PC-3 (cell line): ENCODE measurements at regions not wholly inside any gene's neighbourhood (a gene's known extent, or its start where the extent isn't known, plus 50 kb on each side); places are given as distances from the start of the nearest gene placed in this dataset.

Source experiments
- ATAC-seq: fragments of 200-7000 bp; cut with Tn5 transposase; 2 replicates; pipeline ENCODE4 v1.9.1; 2020; ENCODE audit warnings: mild to moderate bottlenecking, moderate library complexity
- BruUV-seq: library from RNA; stranded (reverse); fragments of 400-500 nt; replicated peaks from 2 replicates; lab custom pipeline; 2021; lab: Mats Ljungman, UMichigan
- CTCF ChIA-PET: fragments of 300-600 bp; sonication (Branson Sonifier 250); formaldehyde crosslinking; loops from one replicate; lab custom pipeline; 2022; ENCODE audit warnings: antibody characterized with exemption; lab: Charles Lee
- POLR2A ChIA-PET: fragments of 300-600 bp; sonication (Branson Sonifier 250); formaldehyde crosslinking; loops from one replicate; lab custom pipeline; 2022; ENCODE audit warnings: antibody characterized with exemption; ENCODE audit not compliant: unreplicated experiment; lab: Charles Lee
- DNase-seq: peaks from one replicate; pipeline ENCODE4 v3.0.0-alpha.2; 2015
- H2AFZ ChIP-seq: fragments of 300-600 bp; sonication (generic); 2 replicates; pipeline ENCODE4 v1.6.0; 2016; ENCODE audit warnings: antibody characterized with exemption, low read length
- H3F3A ChIP-seq: fragments of 300-600 bp; sonication (generic); one replicate; pipeline ENCODE4 v1.6.0; 2017; ENCODE audit warnings: antibody characterized with exemption, low read length, control low read depth, mild to moderate bottlenecking; ENCODE audit not compliant: unreplicated experiment
- H3K27ac ChIP-seq: fragments of 300-600 bp; sonication (generic); 2 replicates; pipeline ENCODE4 v1.5.1; 2016; ENCODE audit warnings: mild to moderate bottlenecking, low read length
- H3K27me3 ChIP-seq: fragments of 300-600 bp; sonication (generic); 2 replicates; pipeline ENCODE4 v1.6.1; 2016; ENCODE audit warnings: low read length, mixed read lengths
- H3K36me3 ChIP-seq: fragments of 300-600 bp; sonication (generic); 2 replicates; pipeline ENCODE4 v1.6.1; 2016; ENCODE audit warnings: low read depth, mixed run types, low read length, mixed read lengths
- H3K4me1 ChIP-seq: fragments of 300-600 bp; sonication (generic); 2 replicates; pipeline ENCODE4 v1.5.1; 2016; ENCODE audit warnings: low read length; ENCODE audit not compliant: insufficient read depth
- H3K4me2 ChIP-seq: fragments of 300-600 bp; sonication (generic); 2 replicates; pipeline ENCODE4 v1.6.0; 2016; ENCODE audit warnings: low read length
- H3K4me3 ChIP-seq: fragments of 300-600 bp; sonication (generic); 2 replicates; pipeline ENCODE4 v1.5.1; 2016; ENCODE audit warnings: mild to moderate bottlenecking, low read length, mixed read lengths
- H3K79me2 ChIP-seq: fragments of 300-600 bp; sonication (generic); 2 replicates; pipeline ENCODE4 v1.6.1; 2017; ENCODE audit warnings: low read length, mixed read lengths
- H3K9ac ChIP-seq: fragments of 300-600 bp; sonication (generic); 2 replicates; pipeline ENCODE4 v1.6.0; 2016; ENCODE audit warnings: mild to moderate bottlenecking, low read length
- H3K9me2 ChIP-seq: fragments of 300-600 bp; sonication (generic); replicated peaks from 2 replicates; pipeline ENCODE4 v1.6.1; 2016; ENCODE audit warnings: mixed run types, low read length, mixed read lengths
- H3K9me3 ChIP-seq: fragments of 300-600 bp; sonication (generic); 2 replicates; pipeline ENCODE4 v1.6.1; 2016; ENCODE audit warnings: low read length, mixed read lengths
- H4K20me1 ChIP-seq: fragments of 300-600 bp; sonication (generic); 2 replicates; pipeline ENCODE4 v1.6.1; 2016; ENCODE audit warnings: low read length, mixed read lengths
- EZH2 ChIP-seq: fragments of 300-600 bp; sonication (generic); IDR thresholded peaks from one replicate; pipeline ENCODE4 v1.6.1; 2017; ENCODE audit warnings: antibody characterized with exemption, mild to moderate bottlenecking, low read length; ENCODE audit not compliant: unreplicated experiment
- EZH2phosphoT487 ChIP-seq: fragments of 300-600 bp; sonication (generic); IDR thresholded peaks from 2 replicates; pipeline ENCODE4 v1.6.1; 2018; ENCODE audit warnings: mild to moderate bottlenecking, antibody characterized with exemption, low read length, borderline replicate concordance
- intact Hi-C: fragments of 100-400 bp; cut with micrococcal nuclease; formaldehyde crosslinking; loops from 2 replicates; pipeline ENCODE4 v1.9.0; 2023
- TF ChIP-seq, protein P1 (sequence below): fragments of 300-600 bp; sonication (generic); conservative IDR thresholded peaks from 2 replicates; pipeline ENCODE4 v1.5.1; 2017; ENCODE audit warnings: antibody characterized with exemption, low read depth, mild to moderate bottlenecking, low read length

DNA sequence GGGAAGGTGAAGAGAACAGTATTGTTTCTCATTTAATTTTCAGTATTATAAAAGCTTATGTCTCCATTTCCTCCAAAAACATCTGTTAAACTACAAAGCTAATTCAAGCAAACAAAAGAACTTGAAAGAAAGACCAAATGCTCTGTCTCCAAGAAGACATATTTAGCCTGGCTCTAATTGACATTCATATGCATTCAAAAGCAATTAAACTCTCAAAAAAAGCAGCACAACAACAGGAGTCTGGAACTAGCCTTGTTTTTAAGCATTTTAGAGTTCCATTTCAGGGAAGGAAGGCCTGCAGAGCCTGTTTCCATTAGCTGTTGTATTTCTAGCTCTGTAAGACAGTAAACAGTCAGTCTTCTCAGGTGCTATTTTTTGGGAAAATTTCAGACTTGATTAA, 447.9 kb downstream of the TDRD15 start:
- CTCF ChIA-PET: no interaction called here
- POLR2A ChIA-PET: no interaction called here
- no peak overlapping the region for H3K4me2 ChIP-seq
- no peaks in the 10 kb centered on the region for H3K27me3 ChIP-seq
- intact Hi-C loops: no loop called here
- H3F3A ChIP-seq: no peaks in the 10 kb centered on the region
- 0 out of 2 replicates have a peak, but pooled peaks cover 9% of the 10 kb centered on the region for H3K9me3 ChIP-seq
- no peak overlapping the region for H3K9ac ChIP-seq
- H3K9me2 ChIP-seq: no peaks in the 10 kb centered on the region
- no peak overlapping the region for H3K4me3 ChIP-seq
- H3K27ac ChIP-seq: no peak overlapping the region
- H3K4me1 ChIP-seq: no peaks in the 10 kb centered on the region
- H4K20me1 ChIP-seq: no peaks in the 10 kb centered on the region
- H2AFZ ChIP-seq: no peak overlapping the region
- no peaks in the 10 kb centered on the region for H3K36me3 ChIP-seq
- ATAC-seq (no peak), DNase-seq (no peak)
- no TSS peak for BruUV-seq
- TF ChIP-seq, protein P1, sequence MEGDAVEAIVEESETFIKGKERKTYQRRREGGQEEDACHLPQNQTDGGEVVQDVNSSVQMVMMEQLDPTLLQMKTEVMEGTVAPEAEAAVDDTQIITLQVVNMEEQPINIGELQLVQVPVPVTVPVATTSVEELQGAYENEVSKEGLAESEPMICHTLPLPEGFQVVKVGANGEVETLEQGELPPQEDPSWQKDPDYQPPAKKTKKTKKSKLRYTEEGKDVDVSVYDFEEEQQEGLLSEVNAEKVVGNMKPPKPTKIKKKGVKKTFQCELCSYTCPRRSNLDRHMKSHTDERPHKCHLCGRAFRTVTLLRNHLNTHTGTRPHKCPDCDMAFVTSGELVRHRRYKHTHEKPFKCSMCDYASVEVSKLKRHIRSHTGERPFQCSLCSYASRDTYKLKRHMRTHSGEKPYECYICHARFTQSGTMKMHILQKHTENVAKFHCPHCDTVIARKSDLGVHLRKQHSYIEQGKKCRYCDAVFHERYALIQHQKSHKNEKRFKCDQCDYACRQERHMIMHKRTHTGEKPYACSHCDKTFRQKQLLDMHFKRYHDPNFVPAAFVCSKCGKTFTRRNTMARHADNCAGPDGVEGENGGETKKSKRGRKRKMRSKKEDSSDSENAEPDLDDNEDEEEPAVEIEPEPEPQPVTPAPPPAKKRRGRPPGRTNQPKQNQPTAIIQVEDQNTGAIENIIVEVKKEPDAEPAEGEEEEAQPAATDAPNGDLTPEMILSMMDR: no peak
- TF ChIP-seq EZH2phosphoT487 (no peak), EZH2 (no peak)
- no peaks in the 10 kb centered on the region for H3K79me2 ChIP-seq

DNA sequence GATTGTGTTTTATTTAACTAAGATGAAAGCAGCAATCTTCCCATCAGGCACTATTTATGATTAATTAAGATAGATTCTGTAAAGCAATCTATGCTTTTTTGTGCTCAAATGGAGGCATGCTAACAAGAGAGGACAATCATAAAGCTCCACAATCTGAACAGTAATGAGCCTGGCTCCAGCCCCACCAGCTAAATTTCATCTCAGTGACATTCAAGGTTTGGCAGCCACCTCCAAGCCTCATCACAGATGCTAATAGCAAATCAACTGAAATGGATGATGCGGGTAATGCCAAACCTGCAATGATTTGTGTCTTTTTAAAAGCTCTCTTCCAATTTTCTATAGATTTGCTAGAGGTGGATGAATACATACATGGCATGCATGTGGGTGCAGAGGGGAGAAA, 456.6 kb downstream of the TDRD15 start:
- no peak overlapping the region for H3K9ac ChIP-seq
- H3K9me3 ChIP-seq: peaks cover 7% of the 10 kb centered on the region; the same call in 1 of the 2 replicates
- DNase-seq: no peak
- H3K27me3 ChIP-seq: no peaks in the 10 kb centered on the region
- intact Hi-C loops: no loop called here
- no peak overlapping the region for H2AFZ ChIP-seq
- H3K4me2 ChIP-seq: no peak overlapping the region
- no peak for TF ChIP-seq EZH2phosphoT487
- TF ChIP-seq, protein P1: no peak
- no peak for TF ChIP-seq EZH2
- H3K4me3 ChIP-seq: no peak overlapping the region
- ChIA-PET POLR2A (no interaction called here), CTCF (no interaction called here)
- H3K9me2 ChIP-seq: no peaks in the 10 kb centered on the region
- H4K20me1 ChIP-seq: no peaks in the 10 kb centered on the region
- no peak for ATAC-seq
- H3F3A ChIP-seq: no peaks in the 10 kb centered on the region
- H3K36me3 ChIP-seq: no peaks in the 10 kb centered on the region
- no peak overlapping the region for H3K27ac ChIP-seq
- H3K4me1 ChIP-seq: no peaks in the 10 kb centered on the region
- no peaks in the 10 kb centered on the region for H3K79me2 ChIP-seq
- no TSS peak for BruUV-seq

GRCh38 chr2:21585881-21586280, 462.1 kb downstream of the TDRD15 start:
- no peaks in the 10 kb centered on the region for H4K20me1 ChIP-seq
- H3F3A ChIP-seq: no peaks in the 10 kb centered on the region
- no peak overlapping the region for H3K9ac ChIP-seq
- no peaks in the 10 kb centered on the region for H3K4me1 ChIP-seq
- TF ChIP-seq, protein P1: no peak
- TF ChIP-seq EZH2phosphoT487 (no peak), EZH2 (no peak)
- no peaks in the 10 kb centered on the region for H3K9me2 ChIP-seq
- H3K4me2 ChIP-seq: no peak overlapping the region
- H2AFZ ChIP-seq: no peak overlapping the region
- no peak for DNase-seq
- ATAC-seq: no peak
- CTCF ChIA-PET: no interaction called here
- POLR2A ChIA-PET: no interaction called here
- BruUV-seq: no TSS peak
- no peak overlapping the region for H3K4me3 ChIP-seq
- no peaks in the 10 kb centered on the region for H3K27me3 ChIP-seq
- no peaks in the 10 kb centered on the region for H3K36me3 ChIP-seq
- H3K27ac ChIP-seq: no peak overlapping the region
- H3K79me2 ChIP-seq: no peaks in the 10 kb centered on the region
- intact Hi-C loops: no loop called here
- H3K9me3 ChIP-seq: no peaks in the 10 kb centered on the region
